Fibroblast of the aortic adventitia (primary cell): ENCODE measurements at regions not wholly inside any gene's neighbourhood (a gene's known extent, or its start where the extent isn't known, plus 50 kb on each side); places are given as distances from the start of the nearest gene placed in this dataset.
"Not testable (repeated sequence)": the region's sequence is repeated elsewhere in the genome, so short reads cannot be mapped to it uniquely, and the experiment has no call there.

Source experiments
- DNase-seq: peaks from one replicate; pipeline ENCODE4 v3.0.0-alpha.2; 2010; ENCODE audit warnings: low read depth
- H3K4me3 ChIP-seq: 2 replicates; pipeline ENCODE4 v1.5.1; 2011; ENCODE audit warnings: low read depth, mild to moderate bottlenecking, control low read depth, low read length, moderate library complexity
- CTCF ChIP-seq: IDR thresholded peaks from 2 replicates; pipeline ENCODE4 v1.5.1; 2011; ENCODE audit warnings: mild to moderate bottlenecking, low read length, control low read depth, inconsistent platforms; ENCODE audit not compliant: insufficient read depth

GRCh38 chr13:104635879-104636278 lies 1569.7 kb upstream of the SLC10A2 start:
- no peak for DNase-seq
- no peak overlapping the region for H3K4me3 ChIP-seq
- no peak for TF ChIP-seq CTCF

GRCh38 chr13:104634016-104634415 lies 1567.8 kb upstream of the SLC10A2 start:
- H3K4me3 ChIP-seq = no peak overlapping the region
- no peak for TF ChIP-seq CTCF
- no peak for DNase-seq

GRCh38 chr13:104632736-104633135 lies 1566.5 kb upstream of the SLC10A2 start:
- TF ChIP-seq CTCF = no peak
- no peak overlapping the region for H3K4me3 ChIP-seq
- no peak for DNase-seq

- DNase-seq = no peak
- no peak for TF ChIP-seq CTCF
- H3K4me3 ChIP-seq = no peak overlapping the region
These were observed 1559.0 kb upstream of the SLC10A2 start for GRCh38 chr13:104625201-104625600.

- no peak for DNase-seq
- no peak overlapping the region for H3K4me3 ChIP-seq
- no peak for TF ChIP-seq CTCF
These were observed 1550.8 kb upstream of the SLC10A2 start for GRCh38 chr13:104616990-104617389.

- no peak for DNase-seq
- H3K4me3 ChIP-seq = no peak overlapping the region
- no peak for TF ChIP-seq CTCF
These were observed 1548.3 kb upstream of the SLC10A2 start for GRCh38 chr13:104614361-104615145.

GRCh38 chr13:104608331-104608730 lies 1542.1 kb upstream of the SLC10A2 start:
- DNase-seq = no peak
- TF ChIP-seq CTCF = no peak
- no peak overlapping the region for H3K4me3 ChIP-seq

GRCh38 chr13:104605435-104605834 lies 1539.2 kb upstream of the SLC10A2 start:
- not testable (repeated sequence) for H3K4me3 ChIP-seq, DNase-seq
